ENCODE measurements at regions not wholly inside any gene's neighbourhood (a gene's known extent, or its start where the extent isn't known, plus 50 kb on each side); places are given as distances from the start of the nearest gene placed in this dataset.

- H3K14ac ChIP-seq (ENCODE audit: insufficient read depth, low read length): no peak overlapping the region
Measured at GRCh38 chr5:135124128-135124527, 90.1 kb upstream of the PITX1 start.

More at GRCh38 chr5:135124128-135124527, 90.1 kb upstream of the PITX1 start:
- Mint-ChIP-seq H3K27me3 (ENCODE audit: low read depth) (peaks cover 67% of the 10 kb centered on the region), H3K27ac (no peak overlapping the region; a peak in 1 of 7 replicates), H3K4me1 (no peaks in the 10 kb centered on the region), H3K9me3 (no peaks in the 10 kb centered on the region), H3K4me3 (no peak overlapping the region), H3K36me3 (ENCODE audit: insufficient read depth in 1 of 3, low read depth in 3 of 3) (no peaks in the 10 kb centered on the region)
- Histone ChIP-seq H2AK5ac (ENCODE audit: insufficient read length, low read length) (no peak overlapping the region), H3T11ph (ENCODE audit: low read length) (no peak overlapping the region), H4K5ac (ENCODE audit: insufficient read length, low read depth, low read length) (no peak overlapping the region), H3K23me2 (ENCODE audit: insufficient read length, low read depth, low read length, poor library complexity, severe bottlenecking) (no peaks in the 10 kb centered on the region), H2BK15ac (ENCODE audit: low read depth, low read length) (no peak overlapping the region), H3K18ac (ENCODE audit: insufficient read length, low read depth, low read length) (no peak overlapping the region), H3K9ac (ENCODE audit: extremely low read depth, insufficient read length, low read length) (no peak overlapping the region), H3K79me1 (ENCODE audit: insufficient read depth, low read depth, low read length, poor library complexity, severe bottlenecking) (no peaks in the 10 kb centered on the region), H2AFZ (ENCODE audit: low read length) (no peak overlapping the region), H3K79me2 (ENCODE audit: insufficient read depth, low read length) (no peaks in the 10 kb centered on the region), H3K56ac (ENCODE audit: insufficient read length, low read depth, low read length) (no peak overlapping the region), H3K27me3 (ENCODE audit: insufficient read depth, low read length) (no peaks in the 10 kb centered on the region), H3K23ac (ENCODE audit: insufficient read length, low read depth, low read length) (no peak overlapping the region), H3K9me3 (ENCODE audit: control insufficient read depth, low read depth, low read length) (no peaks in the 10 kb centered on the region), H3K27ac (ENCODE audit: insufficient read length, low read depth, low read length) (no peak overlapping the region), H3K4me2 (ENCODE audit: insufficient read depth, insufficient read length, low read length) (no peak overlapping the region), H2BK12ac (ENCODE audit: insufficient read length, low read depth, low read length) (no peak overlapping the region), H3K4ac (ENCODE audit: low read depth, low read length) (no peak overlapping the region), H4K91ac (ENCODE audit: insufficient read length, low read depth, low read length) (no peak overlapping the region), H2BK20ac (ENCODE audit: low read depth, low read length, poor library complexity, severe bottlenecking) (no peak overlapping the region), H3K4me1 (ENCODE audit: insufficient read depth, low read length) (no peaks in the 10 kb centered on the region), H2BK5ac (ENCODE audit: insufficient read length, low read length) (no peak overlapping the region), H4K20me1 (ENCODE audit: control insufficient read depth, insufficient read depth, insufficient read length) (no peaks in the 10 kb centered on the region), H2BK120ac (ENCODE audit: low read depth, low read length, poor library complexity, severe bottlenecking) (no peak overlapping the region), H4K8ac (replicated peaks; ENCODE audit: insufficient read length, low read depth, low read length) (no peak overlapping the region)
- no peak for DNase-seq
- TF ChIP-seq CTCF (conservative IDR thresholded peaks at IDR 0.05): no peak
- no CpG with 5 or more reads among the region's 4 CpGs for WGBS (ENCODE audit: extremely low coverage, insufficient read length, low lambda C conversion rate)
